GM23338 (cell line): ENCODE measurements at regions not wholly inside any gene's neighbourhood (a gene's known extent, or its start where the extent isn't known, plus 50 kb on each side); places are given as distances from the start of the nearest gene placed in this dataset.

Source experiments
- CREB1 ChIP-seq: fragments of 250-450 bp; sonication (Bioruptor Pico); IDR thresholded peaks from 2 replicates; pipeline ENCODE4 v1.5.0; 2020; ENCODE audit warnings: low read depth, mild to moderate bottlenecking, moderate library complexity
- CTCF ChIP-seq, 2 experiments: fragments of 200-600 bp in 1 of 2; sonication (generic) in 1 of 2; conservative IDR thresholded peaks; 2 replicates each; pipeline versions ENCODE4 v1.5.1 to v1.6.1; 2016 to 2017; ENCODE audit warnings: antibody characterized with exemption in 2 of 2, low read depth in 2 of 2, mild to moderate bottlenecking in 2 of 2, moderate library complexity in 1 of 2
- ETS1 ChIP-seq: IDR thresholded peaks from 2 replicates; pipeline ENCODE4 v1.6.1; 2016; ENCODE audit warnings: antibody characterized with exemption
- EZH2 ChIP-seq: fragments of 200-600 bp; sonication (generic); IDR thresholded peaks from one replicate; pipeline ENCODE4 v1.8.0; 2017; ENCODE audit warnings: antibody characterized with exemption, mild to moderate bottlenecking, low read depth; ENCODE audit not compliant: unreplicated experiment
- EZH2phosphoT487 ChIP-seq: fragments of 200-600 bp; sonication (generic); IDR thresholded peaks from one replicate; pipeline ENCODE4 v1.8.1; 2018; ENCODE audit warnings: antibody characterized with exemption; ENCODE audit not compliant: unreplicated experiment
- JUNB ChIP-seq: IDR thresholded peaks from one replicate; pipeline ENCODE4 v1.6.1; 2016; ENCODE audit warnings: antibody characterized with exemption; ENCODE audit not compliant: unreplicated experiment
- NANOG ChIP-seq: IDR thresholded peaks from 2 replicates; pipeline ENCODE4 v1.6.1; 2016; ENCODE audit warnings: antibody characterized with exemption, borderline replicate concordance
- POLR2AphosphoS5 ChIP-seq: IDR thresholded peaks from 2 replicates; pipeline ENCODE4 v1.6.1; 2016; ENCODE audit warnings: antibody characterized with exemption, low read depth
- STAT1 ChIP-seq: IDR thresholded peaks from one replicate; pipeline ENCODE4 v1.6.1; 2016; ENCODE audit warnings: antibody characterized with exemption; ENCODE audit not compliant: unreplicated experiment
- ZNF331 ChIP-seq: fragments of 250-450 bp; sonication (Bioruptor Pico); IDR thresholded peaks from 2 replicates; pipeline ENCODE4 v1.5.0; 2020; ENCODE audit warnings: low read depth, mild to moderate bottlenecking, moderate library complexity
- TF ChIP-seq, protein P1 (sequence below): IDR thresholded peaks from one replicate; pipeline ENCODE4 v1.6.1; 2018; ENCODE audit warnings: antibody characterized with exemption; ENCODE audit not compliant: unreplicated experiment
- TF ChIP-seq, protein P2 (sequence below): fragments of 250-450 bp; sonication (Bioruptor Pico); IDR thresholded peaks from 2 replicates; pipeline ENCODE4 v1.5.0; 2020; ENCODE audit warnings: mild to moderate bottlenecking, moderate library complexity

GRCh38 chr6:168877821-168878282 lies 375.8 kb downstream of the THBS2 start:
- TF ChIP-seq CTCF (conservative IDR thresholded peaks at IDR 0.05; ENCODE audit: low read depth in 2 of 2) (no peak), EZH2 (no peak), CREB1 (no peak), POLR2AphosphoS5 (no peak), EZH2phosphoT487 (no peak), NANOG (no peak), ZNF331 (CRISPR knock-in tag) (no peak), JUNB (no peak), STAT1 (no peak), ETS1 (no peak)
- TF ChIP-seq, protein P1, sequence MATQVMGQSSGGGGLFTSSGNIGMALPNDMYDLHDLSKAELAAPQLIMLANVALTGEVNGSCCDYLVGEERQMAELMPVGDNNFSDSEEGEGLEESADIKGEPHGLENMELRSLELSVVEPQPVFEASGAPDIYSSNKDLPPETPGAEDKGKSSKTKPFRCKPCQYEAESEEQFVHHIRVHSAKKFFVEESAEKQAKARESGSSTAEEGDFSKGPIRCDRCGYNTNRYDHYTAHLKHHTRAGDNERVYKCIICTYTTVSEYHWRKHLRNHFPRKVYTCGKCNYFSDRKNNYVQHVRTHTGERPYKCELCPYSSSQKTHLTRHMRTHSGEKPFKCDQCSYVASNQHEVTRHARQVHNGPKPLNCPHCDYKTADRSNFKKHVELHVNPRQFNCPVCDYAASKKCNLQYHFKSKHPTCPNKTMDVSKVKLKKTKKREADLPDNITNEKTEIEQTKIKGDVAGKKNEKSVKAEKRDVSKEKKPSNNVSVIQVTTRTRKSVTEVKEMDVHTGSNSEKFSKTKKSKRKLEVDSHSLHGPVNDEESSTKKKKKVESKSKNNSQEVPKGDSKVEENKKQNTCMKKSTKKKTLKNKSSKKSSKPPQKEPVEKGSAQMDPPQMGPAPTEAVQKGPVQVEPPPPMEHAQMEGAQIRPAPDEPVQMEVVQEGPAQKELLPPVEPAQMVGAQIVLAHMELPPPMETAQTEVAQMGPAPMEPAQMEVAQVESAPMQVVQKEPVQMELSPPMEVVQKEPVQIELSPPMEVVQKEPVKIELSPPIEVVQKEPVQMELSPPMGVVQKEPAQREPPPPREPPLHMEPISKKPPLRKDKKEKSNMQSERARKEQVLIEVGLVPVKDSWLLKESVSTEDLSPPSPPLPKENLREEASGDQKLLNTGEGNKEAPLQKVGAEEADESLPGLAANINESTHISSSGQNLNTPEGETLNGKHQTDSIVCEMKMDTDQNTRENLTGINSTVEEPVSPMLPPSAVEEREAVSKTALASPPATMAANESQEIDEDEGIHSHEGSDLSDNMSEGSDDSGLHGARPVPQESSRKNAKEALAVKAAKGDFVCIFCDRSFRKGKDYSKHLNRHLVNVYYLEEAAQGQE, result no peak
- TF ChIP-seq, protein P2, sequence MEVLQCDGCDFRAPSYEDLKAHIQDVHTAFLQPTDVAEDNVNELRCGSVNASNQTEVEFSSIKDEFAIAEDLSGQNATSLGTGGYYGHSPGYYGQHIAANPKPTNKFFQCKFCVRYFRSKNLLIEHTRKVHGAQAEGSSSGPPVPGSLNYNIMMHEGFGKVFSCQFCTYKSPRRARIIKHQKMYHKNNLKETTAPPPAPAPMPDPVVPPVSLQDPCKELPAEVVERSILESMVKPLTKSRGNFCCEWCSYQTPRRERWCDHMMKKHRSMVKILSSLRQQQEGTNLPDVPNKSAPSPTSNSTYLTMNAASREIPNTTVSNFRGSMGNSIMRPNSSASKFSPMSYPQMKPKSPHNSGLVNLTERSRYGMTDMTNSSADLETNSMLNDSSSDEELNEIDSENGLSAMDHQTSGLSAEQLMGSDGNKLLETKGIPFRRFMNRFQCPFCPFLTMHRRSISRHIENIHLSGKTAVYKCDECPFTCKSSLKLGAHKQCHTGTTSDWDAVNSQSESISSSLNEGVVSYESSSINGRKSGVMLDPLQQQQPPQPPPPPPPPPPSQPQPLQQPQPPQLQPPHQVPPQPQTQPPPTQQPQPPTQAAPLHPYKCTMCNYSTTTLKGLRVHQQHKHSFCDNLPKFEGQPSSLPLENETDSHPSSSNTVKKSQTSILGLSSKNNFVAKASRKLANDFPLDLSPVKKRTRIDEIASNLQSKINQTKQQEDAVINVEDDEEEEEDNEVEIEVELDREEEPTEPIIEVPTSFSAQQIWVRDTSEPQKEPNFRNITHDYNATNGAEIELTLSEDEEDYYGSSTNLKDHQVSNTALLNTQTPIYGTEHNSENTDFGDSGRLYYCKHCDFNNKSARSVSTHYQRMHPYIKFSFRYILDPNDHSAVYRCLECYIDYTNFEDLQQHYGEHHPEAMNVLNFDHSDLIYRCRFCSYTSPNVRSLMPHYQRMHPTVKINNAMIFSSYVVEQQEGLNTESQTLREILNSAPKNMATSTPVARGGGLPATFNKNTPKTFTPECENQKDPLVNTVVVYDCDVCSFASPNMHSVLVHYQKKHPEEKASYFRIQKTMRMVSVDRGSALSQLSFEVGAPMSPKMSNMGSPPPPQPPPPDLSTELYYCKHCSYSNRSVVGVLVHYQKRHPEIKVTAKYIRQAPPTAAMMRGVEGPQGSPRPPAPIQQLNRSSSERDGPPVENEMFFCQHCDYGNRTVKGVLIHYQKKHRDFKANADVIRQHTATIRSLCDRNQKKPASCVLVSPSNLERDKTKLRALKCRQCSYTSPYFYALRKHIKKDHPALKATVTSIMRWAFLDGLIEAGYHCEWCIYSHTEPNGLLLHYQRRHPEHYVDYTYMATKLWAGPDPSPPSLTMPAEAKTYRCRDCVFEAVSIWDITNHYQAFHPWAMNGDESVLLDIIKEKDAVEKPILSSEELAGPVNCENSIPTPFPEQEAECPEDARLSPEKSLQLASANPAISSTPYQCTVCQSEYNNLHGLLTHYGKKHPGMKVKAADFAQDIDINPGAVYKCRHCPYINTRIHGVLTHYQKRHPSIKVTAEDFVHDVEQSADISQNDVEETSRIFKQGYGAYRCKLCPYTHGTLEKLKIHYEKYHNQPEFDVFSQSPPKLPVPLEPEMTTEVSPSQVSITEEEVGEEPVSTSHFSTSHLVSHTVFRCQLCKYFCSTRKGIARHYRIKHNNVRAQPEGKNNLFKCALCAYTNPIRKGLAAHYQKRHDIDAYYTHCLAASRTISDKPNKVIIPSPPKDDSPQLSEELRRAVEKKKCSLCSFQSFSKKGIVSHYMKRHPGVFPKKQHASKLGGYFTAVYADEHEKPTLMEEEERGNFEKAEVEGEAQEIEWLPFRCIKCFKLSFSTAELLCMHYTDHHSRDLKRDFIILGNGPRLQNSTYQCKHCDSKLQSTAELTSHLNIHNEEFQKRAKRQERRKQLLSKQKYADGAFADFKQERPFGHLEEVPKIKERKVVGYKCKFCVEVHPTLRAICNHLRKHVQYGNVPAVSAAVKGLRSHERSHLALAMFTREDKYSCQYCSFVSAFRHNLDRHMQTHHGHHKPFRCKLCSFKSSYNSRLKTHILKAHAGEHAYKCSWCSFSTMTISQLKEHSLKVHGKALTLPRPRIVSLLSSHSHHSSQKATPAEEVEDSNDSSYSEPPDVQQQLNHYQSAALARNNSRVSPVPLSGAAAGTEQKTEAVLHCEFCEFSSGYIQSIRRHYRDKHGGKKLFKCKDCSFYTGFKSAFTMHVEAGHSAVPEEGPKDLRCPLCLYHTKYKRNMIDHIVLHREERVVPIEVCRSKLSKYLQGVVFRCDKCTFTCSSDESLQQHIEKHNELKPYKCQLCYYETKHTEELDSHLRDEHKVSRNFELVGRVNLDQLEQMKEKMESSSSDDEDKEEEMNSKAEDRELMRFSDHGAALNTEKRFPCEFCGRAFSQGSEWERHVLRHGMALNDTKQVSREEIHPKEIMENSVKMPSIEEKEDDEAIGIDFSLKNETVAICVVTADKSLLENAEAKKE (CRISPR knock-in tag), result no peak
